ENCODE measurements at regions not wholly inside any gene's neighbourhood (a gene's known extent, or its start where the extent isn't known, plus 50 kb on each side); places are given as distances from the start of the nearest gene placed in this dataset.
A peak's percentile ranks its signal among the peaks of the same experiment; 100 is the strongest.

DNA sequence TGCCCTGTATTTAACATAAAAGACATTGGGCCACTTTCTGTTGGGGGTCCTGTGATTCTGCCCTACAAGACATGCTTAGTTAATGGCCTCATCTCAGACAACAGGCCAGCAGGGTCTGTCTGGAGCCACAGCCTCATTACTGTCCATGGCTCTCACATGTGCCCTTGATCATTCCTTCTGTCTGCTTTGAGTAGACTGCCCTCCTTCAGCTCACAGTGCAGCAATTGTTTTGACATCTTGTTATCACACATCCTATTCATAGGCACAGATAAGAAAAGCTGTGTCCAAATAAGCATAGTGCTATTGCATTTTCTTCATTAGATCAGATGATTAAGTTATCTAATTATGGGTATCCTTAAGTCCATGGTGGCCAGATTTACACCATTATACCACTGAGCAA, 127.9 kb downstream of the KCTD12 start:
- H3K27ac ChIP-seq, result no peak overlapping the region
- H3K9me3 ChIP-seq, result no peaks in the 10 kb centered on the region
- no peak overlapping the region for H3K4me3 ChIP-seq
- FAIRE-seq (no peak), DNase-seq (no peak), ATAC-seq (no peak)
- H3K36me3 ChIP-seq, result no peaks in the 10 kb centered on the region
- intact Hi-C loops (cut with DNase I), result no loop called here
- no peaks in the 10 kb centered on the region for H3K27me3 ChIP-seq
- H3K4me1 ChIP-seq, result no peaks in the 10 kb centered on the region
- TF ChIP-seq CTCF (IDR thresholded peaks at IDR 0.05), result no peak

GRCh38 chr13:76756451-76756850, 129.8 kb downstream of the KCTD12 start:
- Histone ChIP-seq H3K27me3 (no peaks in the 10 kb centered on the region), H3K36me3 (no peaks in the 10 kb centered on the region), H3K27ac (no peak overlapping the region), H3K9me3 (no peaks in the 10 kb centered on the region), H3K4me1 (no peaks in the 10 kb centered on the region), H3K4me3 (no peak overlapping the region)
- FAIRE-seq (no peak), DNase-seq (no peak), ATAC-seq (no peak)
- WGBS, 2 donors, result 63 to 76% methylated on average over 2 of the region's 2 CpGs
- no peak for TF ChIP-seq CTCF (IDR thresholded peaks at IDR 0.05)
- intact Hi-C loops (cut with DNase I), result no loop called here

DNA sequence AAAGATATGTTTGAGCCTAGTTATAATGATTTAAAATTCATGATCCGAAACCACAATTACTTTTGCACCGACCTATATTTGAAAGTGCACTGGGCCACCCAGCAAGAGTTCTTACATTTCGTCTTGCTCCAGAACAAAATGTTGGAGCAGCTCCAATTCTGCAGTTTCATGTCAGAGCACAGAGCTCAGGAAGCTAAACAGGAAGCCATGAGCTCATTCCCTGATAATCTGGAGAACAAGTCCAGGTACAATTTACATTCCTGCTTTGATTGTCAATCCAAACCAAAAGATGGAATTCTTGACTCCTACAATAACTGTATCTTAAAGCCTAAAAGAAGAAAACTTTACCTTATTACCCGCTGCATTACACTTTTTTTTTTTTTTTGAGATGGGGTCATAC, 131.8 kb downstream of the KCTD12 start:
- DNase-seq (no peak), ATAC-seq (peak in 1 of 4 donors; percentile 25), FAIRE-seq (no peak)
- Histone ChIP-seq H3K27ac (no peak overlapping the region), H3K27me3 (no peaks in the 10 kb centered on the region), H3K4me1 (no peaks in the 10 kb centered on the region), H3K36me3 (no peaks in the 10 kb centered on the region), H3K4me3 (no peak overlapping the region), H3K9me3 (no peaks in the 10 kb centered on the region)
- intact Hi-C loops (cut with DNase I), result no loop called here
- no peak for TF ChIP-seq CTCF (IDR thresholded peaks at IDR 0.05)
- WGBS, 2 donors, result 55 to 62% methylated on average over 4 of the region's 4 CpGs

DNA sequence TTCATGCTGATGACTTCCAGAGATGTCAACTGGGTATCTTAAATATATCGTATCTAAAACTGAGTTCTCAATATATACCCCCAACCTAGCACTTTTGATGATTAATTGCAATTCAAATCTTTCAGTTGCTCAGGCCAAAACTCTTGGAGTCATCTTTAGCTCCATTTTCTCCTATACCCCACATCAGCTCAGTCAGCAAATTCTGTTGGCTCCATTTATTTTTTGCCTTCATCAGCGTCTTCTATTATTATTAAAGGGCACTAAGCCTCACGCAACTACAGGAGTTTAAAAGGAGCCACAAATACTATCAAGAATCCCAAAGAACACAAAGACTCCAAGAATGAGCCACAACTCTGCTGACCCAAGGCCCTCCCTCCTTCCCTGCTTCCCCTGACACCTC, 134.9 kb downstream of the KCTD12 start:
- H3K9me3 ChIP-seq, result no peaks in the 10 kb centered on the region
- no peak overlapping the region for H3K4me3 ChIP-seq
- TF ChIP-seq CTCF (IDR thresholded peaks at IDR 0.05), result no peak
- ATAC-seq, result no peak
- no peak overlapping the region for H3K27ac ChIP-seq
- 84 to 96% methylated on average over 3 of the region's 3 CpGs for WGBS, 2 donors
- intact Hi-C loops (cut with DNase I), result no loop called here
- no peak for DNase-seq
- H3K4me1 ChIP-seq, result no peaks in the 10 kb centered on the region
- no peaks in the 10 kb centered on the region for H3K27me3 ChIP-seq
- no peak for FAIRE-seq
- H3K36me3 ChIP-seq, result no peaks in the 10 kb centered on the region

GRCh38 chr13:76750126-76750525, 136.1 kb downstream of the KCTD12 start:
- FAIRE-seq (no peak), DNase-seq (no peak), ATAC-seq (no peak)
- no peaks in the 10 kb centered on the region for H3K27me3 ChIP-seq
- no peak for TF ChIP-seq CTCF (IDR thresholded peaks at IDR 0.05)
- intact Hi-C loops (cut with DNase I), result no loop called here
- no peaks in the 10 kb centered on the region for H3K4me1 ChIP-seq
- H3K27ac ChIP-seq, result no peak overlapping the region
- H3K36me3 ChIP-seq, result no peaks in the 10 kb centered on the region
- H3K4me3 ChIP-seq, result no peak overlapping the region
- no peaks in the 10 kb centered on the region for H3K9me3 ChIP-seq
